HS-5 (cell line): ENCODE measurements at regions not wholly inside any gene's neighbourhood (a gene's known extent, or its start where the extent isn't known, plus 50 kb on each side); places are given as distances from the start of the nearest gene placed in this dataset.
"Not testable (repeated sequence)": the region's sequence is repeated elsewhere in the genome, so short reads cannot be mapped to it uniquely, and the experiment has no call there.

ENCODE experiments used
- DNase-seq: peaks from one replicate; pipeline ENCODE4 v3.0.0-alpha.2; 2012; ENCODE audit warnings: low read depth

- DNase-seq: no peak
Observed at GRCh38 chr2:236348279-236348678, 84.1 kb upstream of the ASB18 start.

DNA sequence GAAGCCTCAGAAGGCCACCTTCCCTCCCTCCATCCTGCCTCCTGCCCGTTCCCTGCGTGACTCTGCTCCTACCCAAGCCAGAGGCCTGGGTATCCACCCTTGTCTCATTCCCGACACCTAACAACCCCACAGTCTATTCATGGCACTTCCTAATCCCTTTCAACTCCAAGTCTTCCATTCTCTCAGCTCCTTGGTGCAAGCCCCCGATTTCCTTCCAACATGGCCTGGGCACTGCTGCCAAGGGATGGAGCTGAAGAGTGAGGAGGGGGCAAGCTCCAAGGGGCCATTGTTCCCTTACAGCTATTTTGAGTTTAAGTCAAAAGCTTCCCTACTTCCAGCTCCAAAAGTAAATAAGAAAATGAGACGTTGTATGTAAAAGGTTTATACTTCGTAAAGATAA, 84.8 kb upstream of the ASB18 start:
- DNase-seq: no peak

GRCh38 chr2:236350426-236350825, 86.2 kb upstream of the ASB18 start:
- no peak for DNase-seq

- no peak for DNase-seq
Observed at GRCh38 chr2:236351966-236352525, 87.8 kb upstream of the ASB18 start.

DNA sequence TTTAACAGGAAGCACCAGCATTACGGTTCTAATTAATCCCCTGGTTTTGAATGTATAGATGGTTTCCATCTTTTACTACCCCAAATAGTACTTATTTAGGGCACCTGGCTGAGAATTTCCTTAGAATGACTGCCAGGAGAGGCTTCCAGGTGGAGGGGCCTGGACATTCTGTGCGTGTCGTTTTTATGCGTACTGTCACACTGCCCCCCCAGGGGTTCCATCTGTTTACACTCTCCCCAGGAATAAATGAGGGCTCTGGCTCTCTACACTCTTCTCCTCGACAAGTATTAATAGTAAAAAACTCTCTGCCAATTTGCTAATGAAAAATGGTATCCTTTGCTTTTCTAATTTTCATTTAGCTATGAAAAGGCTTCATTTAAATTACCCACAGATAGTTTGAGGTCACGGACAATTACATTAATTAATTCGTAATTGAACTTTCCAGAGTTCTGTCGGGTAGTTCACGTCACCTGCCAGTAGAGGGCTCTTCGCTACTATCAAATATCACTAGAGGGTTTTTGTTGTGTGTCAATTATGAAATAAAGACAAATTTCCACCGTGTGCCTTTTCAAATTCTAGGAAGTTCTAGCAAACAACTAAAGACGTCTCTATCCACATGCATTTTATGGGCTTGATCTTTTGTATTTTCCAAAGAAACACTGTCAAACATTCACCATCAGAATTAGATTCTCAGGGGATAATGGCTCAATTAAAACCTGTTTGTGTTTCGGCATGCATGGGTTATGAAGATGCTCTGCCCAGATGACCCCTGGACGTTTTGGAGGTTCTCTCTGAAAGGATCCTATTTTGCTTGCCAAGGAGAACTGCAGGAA, 88.8 kb upstream of the ASB18 start:
- DNase-seq: no peak

GRCh38 chr2:236353594-236353942, 89.4 kb upstream of the ASB18 start:
- DNase-seq: no peak

- DNase-seq: no peak
Observed at GRCh38 chr2:236354056-236354940, 90.1 kb upstream of the ASB18 start.

DNA sequence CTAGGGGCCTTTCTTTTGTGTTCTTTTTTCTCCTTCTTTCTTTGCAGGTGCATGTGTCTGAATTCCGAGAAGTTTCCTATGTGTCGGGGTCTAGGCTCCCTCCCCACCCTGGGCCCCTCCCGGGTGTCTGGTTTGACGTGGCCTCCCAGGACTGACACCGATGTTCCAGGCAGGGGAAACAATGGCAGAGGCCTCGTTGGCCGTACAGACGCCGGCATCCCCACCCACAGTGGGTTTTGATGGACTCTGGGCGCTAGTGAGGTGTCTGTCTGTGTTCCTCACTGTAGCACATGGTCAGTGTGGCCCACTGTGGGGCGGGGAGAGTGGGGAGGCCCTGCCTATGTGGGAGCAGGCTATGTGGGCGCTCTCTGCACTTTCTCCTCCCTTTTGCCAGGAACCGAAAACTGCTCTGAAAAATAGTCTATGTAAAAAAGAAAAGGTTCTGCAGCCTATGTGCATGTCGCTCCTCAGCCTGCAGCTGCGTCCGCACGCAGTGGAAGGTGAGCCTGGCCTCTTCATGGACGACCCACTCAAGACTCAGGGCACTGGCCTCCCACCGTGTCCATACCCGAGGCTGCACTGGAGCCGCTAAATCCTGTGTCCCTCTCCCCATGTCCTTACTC, 90.9 kb upstream of the ASB18 start:
- DNase-seq: no peak

- no peak for DNase-seq
Observed at GRCh38 chr2:236355911-236356310, 91.7 kb upstream of the ASB18 start.

DNA sequence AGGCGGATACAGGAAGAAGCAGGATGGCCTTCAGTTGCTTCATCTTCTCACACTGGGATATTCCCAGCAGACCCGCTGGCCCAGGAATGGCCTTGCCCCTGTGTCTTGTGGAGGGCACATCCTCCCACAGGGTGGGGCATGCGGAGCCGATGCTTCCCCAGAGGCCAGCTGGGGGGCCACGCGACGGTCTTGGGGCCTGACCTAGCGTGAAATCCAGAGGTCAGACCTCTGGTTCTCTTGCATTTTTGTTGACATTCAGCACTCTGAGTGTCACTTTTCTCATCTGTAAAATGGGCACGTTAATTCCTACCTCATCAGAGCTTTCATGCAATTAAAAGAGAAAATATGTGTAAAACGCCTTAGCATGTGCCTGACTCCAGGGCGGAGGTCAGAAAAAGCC, 92.1 kb upstream of the ASB18 start:
- DNase-seq: not testable (repeated sequence)

DNA sequence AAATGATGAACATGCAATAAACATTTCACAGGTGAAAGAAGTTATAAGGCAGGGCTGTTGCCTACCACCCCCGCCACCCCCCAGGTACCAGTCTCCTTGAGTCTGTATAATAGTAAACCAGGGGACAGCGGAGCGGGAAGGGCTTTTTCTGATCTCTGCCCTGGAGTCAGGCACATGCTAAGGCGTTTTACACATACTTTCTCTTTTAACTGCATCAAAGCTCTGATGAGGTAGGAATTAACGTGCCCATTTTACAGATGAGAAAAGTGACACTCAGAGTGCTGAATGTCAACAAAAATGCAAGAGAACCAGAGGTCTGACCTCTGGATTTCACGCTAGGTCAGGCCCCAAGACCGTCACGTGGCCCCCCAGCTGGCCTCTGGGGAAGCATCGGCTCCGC, 94.3 kb upstream of the ASB18 start:
- not testable (repeated sequence) for DNase-seq

GRCh38 chr2:236359426-236360045, 95.3 kb upstream of the ASB18 start:
- no peak for DNase-seq

DNA sequence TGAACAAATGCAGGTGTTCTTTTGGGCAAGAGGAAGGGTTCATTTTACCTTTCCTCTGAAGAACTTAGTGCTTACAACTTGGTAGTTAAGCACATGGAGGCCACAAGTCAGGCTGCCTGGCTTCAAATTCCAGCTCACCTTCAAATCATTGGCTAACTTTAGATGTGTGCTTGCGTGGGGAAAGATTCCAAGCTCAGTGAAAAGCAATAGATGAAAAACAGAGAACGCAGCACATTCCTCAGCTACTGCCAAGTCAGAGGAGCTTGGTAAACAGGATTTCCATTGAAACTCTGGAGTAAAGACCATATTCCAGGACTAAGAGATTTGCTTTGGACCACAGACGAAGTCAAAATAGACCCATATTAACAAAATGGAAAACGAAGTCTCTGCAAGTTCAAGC, 96.3 kb upstream of the ASB18 start:
- DNase-seq: no peak

DNA sequence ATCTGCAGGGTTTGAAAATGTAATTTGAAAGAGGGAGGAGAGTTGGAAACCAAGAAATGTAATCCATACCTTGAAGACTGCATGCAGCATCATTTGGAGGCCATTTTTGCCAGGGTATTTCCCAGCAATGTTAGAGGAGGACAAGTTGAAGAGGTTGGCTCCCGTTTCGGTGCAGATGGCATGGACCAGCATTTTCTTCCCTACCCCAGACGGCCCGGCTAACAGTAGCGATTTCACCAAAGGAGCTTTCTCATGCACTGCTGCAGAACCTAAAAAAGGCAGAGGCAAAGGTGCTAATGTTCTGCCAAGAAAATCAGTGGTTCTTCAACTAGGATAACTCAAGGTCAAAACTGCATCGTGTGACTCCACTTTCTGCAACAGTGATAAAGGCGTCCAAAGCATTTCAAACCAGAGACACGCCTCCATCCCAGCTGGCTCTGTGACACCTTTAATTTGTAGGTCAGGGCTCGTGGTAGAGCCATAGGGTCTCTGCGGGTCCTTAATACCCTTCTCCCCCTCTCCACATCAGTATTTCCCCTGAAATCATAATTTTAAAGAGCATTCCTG, 99.6 kb upstream of the ASB18 start:
- DNase-seq: no peak

DNA sequence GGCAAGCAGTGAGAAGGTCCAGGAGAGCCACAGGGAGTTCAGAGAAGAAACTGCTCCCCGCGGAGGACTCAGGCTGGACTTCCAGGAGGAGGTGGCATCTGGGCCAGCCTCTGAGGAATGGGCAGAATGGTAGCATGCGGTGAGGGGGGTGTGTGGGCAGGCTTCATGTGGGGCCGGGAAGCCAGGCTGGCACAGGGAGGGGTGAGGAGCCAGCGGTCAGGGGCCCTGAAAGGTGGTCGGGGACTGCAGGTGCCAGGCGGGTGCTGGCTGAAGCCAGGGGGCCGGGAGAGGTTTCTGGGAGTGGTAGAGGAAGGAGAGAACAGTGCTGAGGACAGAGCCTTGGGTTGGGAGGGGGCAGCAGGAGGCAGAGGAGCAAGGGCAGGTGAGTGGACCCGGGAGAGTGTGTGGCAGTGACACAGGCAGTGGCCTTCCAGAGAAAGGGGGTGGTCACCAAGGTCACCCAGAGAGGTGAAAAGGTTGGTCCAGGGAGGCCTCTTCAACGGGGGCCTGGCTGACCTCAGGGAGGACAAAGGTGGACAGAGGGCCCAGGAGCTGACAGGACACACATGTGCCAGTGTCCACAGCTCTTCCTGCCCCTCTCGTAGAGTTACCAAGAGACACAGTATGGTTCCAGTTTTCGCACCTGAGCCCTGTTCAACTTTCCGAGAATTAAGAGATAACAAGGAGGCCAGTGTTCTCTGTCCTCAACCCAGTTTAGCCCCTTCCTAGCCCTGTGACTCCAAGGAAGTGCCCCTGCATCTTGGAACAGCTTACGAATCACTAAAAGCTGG, 101.2 kb upstream of the ASB18 start:
- no peak for DNase-seq

- no peak for DNase-seq
Observed at GRCh38 chr2:236366049-236366387, 101.8 kb upstream of the ASB18 start.

DNA sequence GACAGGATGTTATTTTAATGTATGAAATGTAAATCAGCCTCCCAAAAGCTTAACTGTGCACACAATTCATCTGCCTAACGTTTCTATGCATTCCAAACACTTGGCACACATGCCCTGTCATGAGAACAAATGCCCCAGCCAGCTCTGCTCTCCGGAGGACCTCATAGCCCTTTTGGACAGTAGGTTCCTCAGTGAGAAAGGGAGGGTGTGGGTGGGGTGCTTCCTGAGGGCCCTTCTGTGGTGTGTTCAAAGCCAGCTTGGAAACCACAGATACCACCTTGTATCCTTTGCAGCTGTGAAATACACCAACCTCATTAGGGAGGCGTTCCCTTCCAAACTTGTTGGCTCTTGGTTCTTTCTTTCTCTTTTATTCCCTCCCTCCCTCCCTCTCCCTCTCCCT, 102.2 kb upstream of the ASB18 start:
- no peak for DNase-seq

DNA sequence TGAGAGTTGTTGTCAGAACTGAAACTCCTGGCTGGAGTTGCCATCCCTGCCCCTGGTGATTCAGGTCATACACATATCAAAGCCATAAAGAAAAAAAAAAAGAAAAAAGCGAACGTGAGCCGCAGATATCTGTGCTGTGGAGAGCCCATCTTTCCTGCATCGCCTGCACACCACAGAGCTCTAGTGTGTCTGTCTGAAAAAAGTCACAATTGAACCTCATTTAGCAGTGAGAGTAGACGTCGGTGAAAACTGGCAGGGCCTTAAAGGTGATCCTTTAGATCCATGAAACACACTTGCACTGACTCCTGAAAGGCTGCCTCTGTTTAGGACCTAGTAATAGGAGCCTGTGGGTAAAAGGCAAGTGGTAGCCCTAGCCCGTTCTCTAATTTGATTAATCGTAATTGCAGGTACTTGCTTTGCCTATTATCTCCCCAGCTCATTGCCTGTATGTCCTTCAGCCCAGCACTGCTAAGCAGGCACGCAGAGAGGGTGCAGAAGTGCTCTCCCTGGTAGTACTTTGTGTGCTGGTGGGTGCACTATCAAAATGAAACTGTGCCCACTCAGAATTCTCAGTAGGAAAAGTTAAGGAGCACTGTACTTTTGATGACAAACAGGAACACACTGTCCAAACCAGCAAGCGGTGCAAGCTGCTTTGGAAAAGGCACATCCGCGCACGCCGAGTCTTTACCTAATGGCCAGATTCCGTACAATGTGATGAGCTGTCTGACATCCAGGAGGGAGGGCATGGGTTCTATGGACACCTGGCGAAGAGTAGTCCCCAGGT, 103.5 kb upstream of the ASB18 start:
- DNase-seq: no peak

DNA sequence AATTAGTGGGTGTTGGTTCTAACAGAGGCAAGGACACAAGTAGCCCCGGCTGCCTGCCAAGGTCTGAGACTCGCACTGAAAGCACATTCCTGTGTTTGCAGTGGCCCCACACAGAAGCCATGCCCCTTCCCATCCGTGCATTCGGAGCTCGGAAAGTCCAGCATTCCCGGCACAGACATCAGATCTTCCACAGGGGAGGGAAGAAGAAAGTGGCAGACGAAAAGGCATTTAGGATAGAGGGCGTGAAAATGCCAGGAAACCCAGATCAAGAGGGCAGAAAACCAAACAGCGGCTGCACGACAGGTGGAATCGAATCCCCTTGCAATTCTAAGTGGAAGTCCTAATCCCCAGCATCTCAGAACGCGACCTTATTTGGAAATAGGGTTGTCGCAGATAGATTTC, 105.5 kb upstream of the ASB18 start:
- no peak for DNase-seq

GRCh38 chr2:236370847-236371409, 106.7 kb upstream of the ASB18 start:
- no peak for DNase-seq
